Bronchial epithelial cell (primary cell): ENCODE measurements at regions not wholly inside any gene's neighbourhood (a gene's known extent, or its start where the extent isn't known, plus 50 kb on each side); places are given as distances from the start of the nearest gene placed in this dataset.

ENCODE experiments used
- DNase-seq: peaks from one replicate; pipeline ENCODE4 v3.0.0-alpha.2; 2010; ENCODE audit warnings: low read depth
- FAIRE-seq: peaks from 2 replicates; lab custom pipeline; 2011; peaks lifted over from hg19 to GRCh38; lab: Jason Lieb, UNC
- H3K27me3 ChIP-seq: 2 replicates; pipeline ENCODE4 v1.5.1; 2011; ENCODE audit warnings: low read length; ENCODE audit not compliant: control insufficient read depth, insufficient read depth
- H3K36me3 ChIP-seq: 2 replicates; pipeline ENCODE4 v1.5.1; 2011; ENCODE audit warnings: low read length; ENCODE audit not compliant: control insufficient read depth, insufficient read depth
- H3K4me3 ChIP-seq: 2 replicates; pipeline ENCODE4 v1.5.1; 2011; ENCODE audit warnings: mild to moderate bottlenecking, low read depth, low read length, control low read depth
- TF ChIP-seq, protein P1 (sequence below): IDR thresholded peaks from 2 replicates; pipeline ENCODE4 v1.5.1; 2011; ENCODE audit warnings: mild to moderate bottlenecking, moderate library complexity, low read length, control low read depth, inconsistent platforms; ENCODE audit not compliant: insufficient read depth, severe bottlenecking

DNA sequence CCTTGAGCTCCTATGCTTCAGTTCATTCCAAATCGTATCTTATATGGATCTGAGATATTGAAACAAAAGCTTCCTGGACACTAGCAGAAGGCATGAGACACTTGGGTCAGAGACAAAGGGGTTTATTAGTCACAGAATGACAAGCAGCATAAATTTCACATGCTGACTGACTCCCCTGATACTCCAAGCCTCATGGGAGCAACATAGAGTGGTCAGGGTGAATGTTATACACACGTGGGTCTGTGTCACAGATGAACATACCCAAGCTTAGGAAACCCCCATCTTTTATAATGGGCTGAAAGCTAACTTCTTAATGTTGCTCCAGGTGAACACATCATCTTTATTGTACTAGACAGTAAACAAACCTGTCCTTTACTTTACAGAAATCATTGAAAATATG lies 599.9 kb upstream of the RGS18 start:
- TF ChIP-seq, protein P1, sequence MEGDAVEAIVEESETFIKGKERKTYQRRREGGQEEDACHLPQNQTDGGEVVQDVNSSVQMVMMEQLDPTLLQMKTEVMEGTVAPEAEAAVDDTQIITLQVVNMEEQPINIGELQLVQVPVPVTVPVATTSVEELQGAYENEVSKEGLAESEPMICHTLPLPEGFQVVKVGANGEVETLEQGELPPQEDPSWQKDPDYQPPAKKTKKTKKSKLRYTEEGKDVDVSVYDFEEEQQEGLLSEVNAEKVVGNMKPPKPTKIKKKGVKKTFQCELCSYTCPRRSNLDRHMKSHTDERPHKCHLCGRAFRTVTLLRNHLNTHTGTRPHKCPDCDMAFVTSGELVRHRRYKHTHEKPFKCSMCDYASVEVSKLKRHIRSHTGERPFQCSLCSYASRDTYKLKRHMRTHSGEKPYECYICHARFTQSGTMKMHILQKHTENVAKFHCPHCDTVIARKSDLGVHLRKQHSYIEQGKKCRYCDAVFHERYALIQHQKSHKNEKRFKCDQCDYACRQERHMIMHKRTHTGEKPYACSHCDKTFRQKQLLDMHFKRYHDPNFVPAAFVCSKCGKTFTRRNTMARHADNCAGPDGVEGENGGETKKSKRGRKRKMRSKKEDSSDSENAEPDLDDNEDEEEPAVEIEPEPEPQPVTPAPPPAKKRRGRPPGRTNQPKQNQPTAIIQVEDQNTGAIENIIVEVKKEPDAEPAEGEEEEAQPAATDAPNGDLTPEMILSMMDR = no peak
- H3K36me3 ChIP-seq = no peaks in the 10 kb centered on the region
- DNase-seq (no peak), FAIRE-seq (no peak)
- no peak overlapping the region for H3K4me3 ChIP-seq
- no peaks in the 10 kb centered on the region for H3K27me3 ChIP-seq

DNA sequence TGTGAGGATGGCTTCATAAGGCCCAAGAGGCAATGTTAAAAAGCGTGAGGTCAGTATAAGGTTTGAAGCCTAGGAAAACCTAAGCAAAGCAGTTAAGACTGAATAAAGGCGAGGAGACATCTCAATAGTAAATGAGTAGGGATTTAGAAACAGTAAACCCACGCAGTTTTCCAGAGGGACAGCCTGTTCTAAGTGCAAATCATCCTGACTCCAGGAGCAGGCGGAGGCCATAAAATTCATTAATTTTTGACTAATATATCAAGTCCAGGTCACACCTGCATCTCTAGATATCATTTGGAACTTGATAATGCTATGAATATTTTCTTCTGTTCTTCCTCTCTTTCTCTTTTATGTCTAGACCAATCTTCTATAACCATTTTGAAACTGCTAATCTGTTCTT lies 597.0 kb upstream of the RGS18 start:
- DNase-seq = no peak
- TF ChIP-seq, protein P1 = no peak
- Histone ChIP-seq H3K36me3 (no peaks in the 10 kb centered on the region), H3K27me3 (no peaks in the 10 kb centered on the region), H3K4me3 (no peak overlapping the region)
- no peak for FAIRE-seq

DNA sequence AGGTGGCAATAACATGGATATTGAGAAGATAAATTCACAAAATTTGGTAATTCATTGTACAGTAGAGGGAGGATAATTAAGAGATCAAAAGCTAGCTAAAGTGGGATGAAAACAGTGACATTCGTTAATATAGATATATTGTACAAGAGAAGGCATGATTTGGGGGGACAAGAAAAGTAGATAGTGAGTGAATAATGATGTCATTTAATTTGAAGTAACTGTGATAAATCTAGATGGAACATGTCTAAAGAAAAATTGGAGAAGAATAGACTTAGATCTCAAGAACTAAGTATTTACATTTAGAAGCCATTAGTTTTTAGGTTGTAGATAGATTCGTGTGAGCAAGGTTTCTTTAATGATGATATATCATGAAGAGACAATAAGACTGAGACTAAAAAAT lies 594.0 kb upstream of the RGS18 start:
- no peak overlapping the region for H3K4me3 ChIP-seq
- DNase-seq (no peak), FAIRE-seq (no peak)
- TF ChIP-seq, protein P1 = no peak
- no peaks in the 10 kb centered on the region for H3K27me3 ChIP-seq
- H3K36me3 ChIP-seq = no peaks in the 10 kb centered on the region

DNA sequence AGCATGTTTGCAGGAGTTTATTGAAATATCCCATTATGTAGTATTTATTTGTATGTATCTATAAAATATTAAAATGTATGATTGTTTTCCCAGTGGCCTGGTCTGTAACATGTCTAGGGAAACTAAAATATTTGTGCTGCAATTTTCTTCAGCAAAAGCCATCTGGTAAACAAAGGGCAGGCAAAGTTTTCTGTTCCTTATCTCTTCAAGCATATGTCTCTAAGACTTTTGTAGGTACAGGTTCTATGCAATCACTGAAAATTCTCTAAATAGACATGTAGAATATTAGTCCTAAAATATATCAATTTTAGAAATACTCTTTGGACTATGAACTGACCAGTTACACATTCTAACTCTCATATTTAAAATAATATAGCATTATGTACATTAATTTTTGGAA lies 585.8 kb upstream of the RGS18 start:
- FAIRE-seq (no peak), DNase-seq (no peak)
- Histone ChIP-seq H3K36me3 (no peaks in the 10 kb centered on the region), H3K27me3 (no peaks in the 10 kb centered on the region), H3K4me3 (no peak overlapping the region)
- TF ChIP-seq, protein P1 = no peak

DNA sequence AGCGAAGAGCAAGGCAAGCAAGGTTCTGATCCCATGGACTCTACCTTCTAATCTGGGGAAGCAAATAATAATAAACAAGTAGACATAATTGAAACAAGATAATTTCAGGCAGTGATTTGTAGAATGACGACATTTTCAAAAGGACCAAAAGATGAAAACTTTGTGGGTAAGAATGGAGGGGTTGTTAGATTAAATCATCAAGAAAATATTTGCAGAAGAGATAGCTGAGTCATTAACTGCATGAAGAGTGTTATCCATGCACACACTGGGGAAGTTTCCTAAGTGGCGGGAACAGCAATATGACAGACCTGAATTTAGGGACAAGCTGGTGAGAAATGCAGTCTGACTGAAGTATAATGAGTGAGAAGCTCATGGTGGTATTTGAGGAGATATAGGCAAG lies 583.1 kb upstream of the RGS18 start:
- FAIRE-seq (no peak), DNase-seq (no peak)
- TF ChIP-seq, protein P1 = no peak
- Histone ChIP-seq H3K4me3 (no peak overlapping the region), H3K27me3 (no peaks in the 10 kb centered on the region), H3K36me3 (no peaks in the 10 kb centered on the region)

DNA sequence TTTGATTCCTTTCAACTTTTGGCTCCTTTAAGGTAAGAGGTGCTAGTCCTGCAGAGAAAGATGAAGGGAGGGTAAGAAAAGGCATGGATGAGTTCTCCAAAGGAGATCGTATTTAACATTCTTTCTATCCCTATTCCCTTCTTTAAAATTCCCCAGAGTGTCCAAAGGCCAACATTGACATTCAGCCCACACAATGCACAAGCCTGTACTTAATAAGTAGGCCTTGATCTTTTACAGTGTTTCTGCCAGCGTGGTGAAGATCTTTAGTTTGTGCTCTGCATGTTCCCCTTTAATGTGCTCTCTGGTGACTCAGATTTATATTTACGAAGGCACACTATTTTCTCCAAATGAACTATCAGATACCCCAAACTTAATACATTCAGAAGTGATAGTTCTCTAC lies 582.5 kb upstream of the RGS18 start:
- FAIRE-seq (no peak), DNase-seq (no peak)
- H3K4me3 ChIP-seq = no peak overlapping the region
- TF ChIP-seq, protein P1 = no peak
- H3K36me3 ChIP-seq = no peaks in the 10 kb centered on the region
- H3K27me3 ChIP-seq = no peaks in the 10 kb centered on the region
